ENCODE measurements at regions not wholly inside any gene's neighbourhood (a gene's known extent, or its start where the extent isn't known, plus 50 kb on each side); places are given as distances from the start of the nearest gene placed in this dataset.
"Not testable (repeated sequence)": the region's sequence is repeated elsewhere in the genome, so short reads cannot be mapped to it uniquely, and the experiment has no call there.

DNA sequence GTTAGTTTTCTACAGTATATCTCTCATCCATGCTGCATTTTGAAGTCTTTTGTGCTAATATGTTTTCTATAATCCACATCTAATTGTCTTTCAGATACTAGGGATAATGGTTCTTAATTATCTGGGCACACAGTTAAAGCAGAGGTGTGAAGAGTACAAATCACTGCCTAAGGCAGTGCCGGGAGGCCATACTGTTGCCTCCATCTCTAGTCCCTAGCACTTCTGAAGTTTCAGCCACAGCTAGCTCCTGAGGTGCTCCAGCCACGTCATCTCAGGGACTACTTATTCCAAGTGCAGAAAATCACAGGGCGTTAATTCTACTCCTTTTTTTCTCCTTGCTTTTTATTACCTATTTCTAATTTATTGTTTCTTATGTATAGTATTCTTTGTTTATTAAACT lies 760.0 kb upstream of the FAM174A start:
- DNase-seq (ENCODE audit: low read depth): no peak
- H3K4me3 ChIP-seq (ENCODE audit: control insufficient read depth, low read depth, low read length): no peak overlapping the region
- TF ChIP-seq, protein P1, sequence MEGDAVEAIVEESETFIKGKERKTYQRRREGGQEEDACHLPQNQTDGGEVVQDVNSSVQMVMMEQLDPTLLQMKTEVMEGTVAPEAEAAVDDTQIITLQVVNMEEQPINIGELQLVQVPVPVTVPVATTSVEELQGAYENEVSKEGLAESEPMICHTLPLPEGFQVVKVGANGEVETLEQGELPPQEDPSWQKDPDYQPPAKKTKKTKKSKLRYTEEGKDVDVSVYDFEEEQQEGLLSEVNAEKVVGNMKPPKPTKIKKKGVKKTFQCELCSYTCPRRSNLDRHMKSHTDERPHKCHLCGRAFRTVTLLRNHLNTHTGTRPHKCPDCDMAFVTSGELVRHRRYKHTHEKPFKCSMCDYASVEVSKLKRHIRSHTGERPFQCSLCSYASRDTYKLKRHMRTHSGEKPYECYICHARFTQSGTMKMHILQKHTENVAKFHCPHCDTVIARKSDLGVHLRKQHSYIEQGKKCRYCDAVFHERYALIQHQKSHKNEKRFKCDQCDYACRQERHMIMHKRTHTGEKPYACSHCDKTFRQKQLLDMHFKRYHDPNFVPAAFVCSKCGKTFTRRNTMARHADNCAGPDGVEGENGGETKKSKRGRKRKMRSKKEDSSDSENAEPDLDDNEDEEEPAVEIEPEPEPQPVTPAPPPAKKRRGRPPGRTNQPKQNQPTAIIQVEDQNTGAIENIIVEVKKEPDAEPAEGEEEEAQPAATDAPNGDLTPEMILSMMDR (IDR thresholded peaks at IDR 0.05; ENCODE audit: control insufficient read depth, insufficient read depth, low read depth, low read length, missing control alignments): no peak

DNA sequence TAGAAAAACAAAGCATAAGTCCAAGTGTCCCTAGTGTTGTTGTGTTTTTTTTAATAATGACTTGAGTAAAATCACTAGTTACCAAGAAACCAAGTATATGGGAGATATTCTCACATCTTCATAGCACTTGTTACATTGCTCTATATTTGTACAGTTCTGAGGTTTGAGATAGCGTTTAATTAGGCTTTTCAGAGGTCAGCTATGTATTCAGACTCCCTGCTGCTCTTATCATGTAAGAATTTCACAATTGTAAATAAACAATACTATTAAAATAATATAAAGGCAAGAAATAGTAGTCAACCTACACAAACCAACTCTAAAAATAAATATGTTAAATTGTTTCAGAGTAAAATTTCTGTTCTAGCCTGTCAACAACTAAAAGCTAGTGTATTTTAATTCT lies 761.9 kb upstream of the FAM174A start:
- no peak overlapping the region for H3K4me3 ChIP-seq (ENCODE audit: control insufficient read depth, low read depth, low read length)
- TF ChIP-seq, protein P1 (IDR thresholded peaks at IDR 0.05; ENCODE audit: control insufficient read depth, insufficient read depth, low read depth, low read length, missing control alignments): no peak
- no peak for DNase-seq (ENCODE audit: low read depth)

DNA sequence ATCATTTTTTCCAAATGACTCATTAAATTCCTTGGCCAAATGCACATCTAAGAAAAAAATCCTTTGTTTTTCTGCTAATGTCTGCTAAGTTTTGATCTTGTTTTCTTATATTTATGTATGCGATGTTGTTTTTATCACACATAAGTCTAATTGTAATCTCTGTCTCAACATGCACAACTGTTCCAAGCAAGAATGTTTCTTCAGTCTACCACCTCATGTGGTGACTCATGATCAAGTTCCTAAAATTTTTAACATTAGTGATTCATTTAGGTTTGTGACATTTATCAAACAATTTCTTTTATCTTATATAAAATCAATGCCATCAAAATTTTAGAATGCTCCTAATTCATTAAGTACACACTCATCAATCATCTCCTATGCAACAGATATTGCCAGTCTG lies 763.9 kb upstream of the FAM174A start:
- no peak overlapping the region for H3K4me3 ChIP-seq (ENCODE audit: control insufficient read depth, low read depth, low read length)
- TF ChIP-seq, protein P1 (IDR thresholded peaks at IDR 0.05; ENCODE audit: control insufficient read depth, insufficient read depth, low read depth, low read length, missing control alignments): no peak
- no peak for DNase-seq (ENCODE audit: low read depth)

DNA sequence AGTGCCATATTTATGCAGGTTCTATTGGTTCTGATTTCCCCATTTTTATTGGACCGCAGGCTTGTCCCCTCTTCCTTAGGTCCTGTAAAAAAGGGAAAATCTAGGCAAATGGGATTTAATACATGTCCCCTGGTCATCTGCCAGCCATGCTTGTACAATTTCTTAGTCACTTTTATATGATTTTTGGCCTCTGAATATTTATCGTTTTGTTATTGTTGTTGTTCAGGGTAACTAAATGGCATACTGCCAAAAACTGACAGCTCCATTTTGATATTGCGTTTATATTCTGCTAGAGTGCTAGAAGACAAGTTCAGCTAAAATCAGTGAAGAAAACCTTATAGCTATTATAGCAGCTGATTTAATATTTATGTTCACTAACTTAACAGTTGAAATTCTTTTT lies 770.2 kb upstream of the FAM174A start:
- TF ChIP-seq, protein P1 (IDR thresholded peaks at IDR 0.05; ENCODE audit: control insufficient read depth, insufficient read depth, low read depth, low read length, missing control alignments): no peak
- no peak overlapping the region for H3K4me3 ChIP-seq (ENCODE audit: control insufficient read depth, low read depth, low read length)
- DNase-seq (ENCODE audit: low read depth): no peak

DNA sequence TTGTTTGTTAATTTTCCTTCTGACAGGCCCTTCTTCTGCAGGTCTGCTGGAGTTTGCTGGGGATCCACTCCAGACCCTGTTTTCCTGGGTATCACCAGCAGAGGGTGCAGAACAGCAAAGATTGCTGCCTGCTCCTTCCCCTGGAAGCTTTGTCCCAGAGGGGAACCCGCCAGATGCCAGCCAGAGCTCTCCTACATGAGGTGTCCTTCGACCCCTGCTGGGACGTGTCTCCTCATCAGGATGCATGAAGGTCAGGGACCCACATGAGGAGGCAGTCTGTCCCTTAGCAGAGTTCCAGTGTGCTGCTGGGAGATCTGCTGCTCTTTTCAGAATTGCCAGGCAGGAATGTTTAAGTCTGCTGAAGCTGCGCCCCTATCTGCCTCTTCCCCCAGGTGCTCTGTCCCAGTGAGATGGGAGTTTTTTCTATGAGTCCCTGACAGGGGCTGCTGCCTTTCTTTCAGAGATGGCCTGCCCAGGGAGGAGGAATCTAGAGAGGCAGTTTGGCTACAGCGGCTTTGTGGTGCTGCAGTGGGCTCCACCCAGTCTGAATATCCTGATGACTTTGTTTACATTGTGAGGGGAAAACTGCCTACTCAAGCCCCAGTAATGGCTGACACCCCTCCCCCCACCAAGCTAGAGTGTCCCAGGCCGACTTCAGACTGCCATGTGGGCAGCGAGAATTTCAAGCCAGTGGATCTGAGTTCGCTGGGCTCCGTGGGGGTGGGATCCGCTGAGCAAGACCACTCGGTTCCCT lies 772.0 kb upstream of the FAM174A start:
- DNase-seq (ENCODE audit: low read depth): no peak
- no peak overlapping the region for H3K4me3 ChIP-seq (ENCODE audit: control insufficient read depth, low read depth, low read length)
- TF ChIP-seq, protein P1 (IDR thresholded peaks at IDR 0.05; ENCODE audit: control insufficient read depth, insufficient read depth, low read depth, low read length, missing control alignments): no peak

DNA sequence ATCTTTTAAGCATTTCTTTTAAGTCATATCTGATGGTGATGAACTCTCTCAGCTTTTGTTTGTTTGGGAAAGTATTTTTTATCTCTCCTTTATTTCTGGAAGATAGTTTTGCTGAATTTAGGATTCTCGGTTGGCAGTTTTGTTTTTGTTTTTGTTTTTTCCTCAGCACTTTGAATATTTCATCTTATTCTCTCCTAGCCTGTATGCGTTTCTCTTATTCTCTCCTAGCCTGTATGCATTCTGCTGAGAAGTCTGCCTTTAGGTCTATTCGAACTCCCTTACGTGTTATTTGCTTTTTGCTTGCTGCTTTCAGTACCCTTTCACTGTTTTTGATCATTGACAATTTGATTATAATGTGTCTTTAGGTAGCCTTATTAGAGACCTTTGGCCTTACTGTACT lies 787.8 kb upstream of the FAM174A start:
- H3K4me3 ChIP-seq (ENCODE audit: control insufficient read depth, low read depth, low read length): no peak overlapping the region
- TF ChIP-seq, protein P1 (IDR thresholded peaks at IDR 0.05; ENCODE audit: control insufficient read depth, insufficient read depth, low read depth, low read length, missing control alignments): no peak
- no peak for DNase-seq (ENCODE audit: low read depth)

DNA sequence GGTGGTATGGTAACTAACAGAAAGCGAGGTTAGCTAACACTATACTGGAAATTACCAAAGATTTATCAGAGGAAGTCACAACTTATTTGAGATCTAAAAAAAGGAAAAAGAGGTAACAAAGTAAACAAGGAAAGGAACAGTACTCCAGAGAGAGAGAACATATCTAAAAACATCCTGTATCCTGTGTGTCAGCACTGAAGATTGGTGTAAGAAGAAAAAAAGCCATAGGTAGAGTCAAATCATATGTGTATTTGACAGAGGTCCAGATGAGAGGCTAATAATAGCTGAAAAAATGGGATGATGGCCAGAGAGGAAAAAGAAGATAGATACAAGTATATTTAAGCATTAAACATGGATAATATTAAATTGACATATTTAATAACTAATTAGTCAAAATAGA lies 802.0 kb upstream of the FAM174A start:
- H3K4me3 ChIP-seq (ENCODE audit: control insufficient read depth, low read depth, low read length); DNase-seq (ENCODE audit: low read depth): not testable (repeated sequence)

DNA sequence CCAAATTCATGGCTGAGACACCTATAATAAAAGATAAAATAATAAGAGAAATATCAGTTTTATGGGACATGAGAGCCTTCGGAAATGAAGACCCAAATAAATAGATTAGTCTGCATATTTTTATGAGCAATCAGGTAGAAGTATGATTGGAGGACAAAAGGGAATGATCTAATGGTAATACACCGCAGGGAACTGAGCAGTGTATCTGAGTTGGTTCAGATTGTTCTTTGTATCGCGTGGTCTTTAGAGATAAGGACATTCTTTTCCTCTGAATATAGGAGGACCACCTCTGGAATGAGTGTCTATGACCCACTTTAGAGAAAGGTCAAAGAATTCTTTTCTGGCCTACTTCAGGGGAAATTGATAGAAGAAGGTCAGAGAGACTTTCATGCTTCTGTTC lies 801.8 kb upstream of the CHD1 start:
- not testable (repeated sequence) for H3K4me3 ChIP-seq (ENCODE audit: control insufficient read depth, low read depth, low read length); DNase-seq (ENCODE audit: low read depth)
